ENCODE measurements at regions not wholly inside any gene's neighbourhood (a gene's known extent, or its start where the extent isn't known, plus 50 kb on each side); places are given as distances from the start of the nearest gene placed in this dataset.

DNA sequence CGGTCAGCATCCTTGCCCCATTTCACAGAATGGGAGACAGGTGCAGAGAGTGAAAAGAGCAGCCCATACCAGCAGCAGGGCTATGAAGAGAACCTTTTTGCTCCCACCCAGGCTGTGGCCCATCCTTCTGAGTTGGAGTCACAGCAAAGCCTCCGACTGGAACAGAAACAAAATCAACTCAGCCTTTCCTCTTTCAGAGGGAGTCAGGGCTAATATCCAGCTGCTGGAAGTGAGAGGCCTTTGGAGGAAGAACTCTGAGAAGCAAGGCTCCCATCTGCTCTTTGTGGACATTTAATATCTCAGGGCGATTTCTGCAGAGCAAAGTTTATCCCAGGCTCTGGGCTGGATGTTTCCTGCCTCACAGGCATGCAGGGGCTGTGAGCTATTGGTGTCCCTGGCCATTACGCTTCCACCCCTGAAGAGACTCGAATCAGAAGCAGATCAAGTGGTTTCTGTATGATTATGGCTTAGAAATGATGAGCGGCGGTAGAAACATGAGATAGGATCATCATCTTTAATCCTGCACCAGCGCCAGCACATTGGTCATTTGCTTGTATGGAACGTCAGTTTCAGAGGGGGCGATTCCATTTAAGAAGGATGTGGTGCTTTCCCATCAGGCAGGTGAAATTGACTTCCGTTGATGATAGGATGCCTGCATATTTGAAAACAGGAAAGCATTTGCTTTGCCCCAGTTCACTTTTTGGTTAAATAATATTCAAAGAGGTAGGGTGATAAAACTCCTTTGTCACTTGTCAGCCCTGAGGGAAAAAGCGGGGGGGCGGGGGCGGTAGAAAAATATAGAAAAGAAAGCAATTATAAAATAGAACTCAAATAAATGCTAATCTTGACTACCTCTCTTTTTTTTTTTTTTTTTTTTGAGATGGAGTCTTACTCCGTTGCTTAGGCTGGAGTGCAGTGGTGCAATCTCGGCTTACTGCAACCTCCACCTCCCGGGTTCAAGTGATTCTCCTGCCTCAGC lies 152.4 kb downstream of the LRRC30 start:
- H3K4me2 ChIP-seq, result no peak overlapping the region
- 90% methylated on average over 17 of the region's 17 CpGs for WGBS (ENCODE audit: low lambda C conversion rate, missing lambda C conversion rate)

DNA sequence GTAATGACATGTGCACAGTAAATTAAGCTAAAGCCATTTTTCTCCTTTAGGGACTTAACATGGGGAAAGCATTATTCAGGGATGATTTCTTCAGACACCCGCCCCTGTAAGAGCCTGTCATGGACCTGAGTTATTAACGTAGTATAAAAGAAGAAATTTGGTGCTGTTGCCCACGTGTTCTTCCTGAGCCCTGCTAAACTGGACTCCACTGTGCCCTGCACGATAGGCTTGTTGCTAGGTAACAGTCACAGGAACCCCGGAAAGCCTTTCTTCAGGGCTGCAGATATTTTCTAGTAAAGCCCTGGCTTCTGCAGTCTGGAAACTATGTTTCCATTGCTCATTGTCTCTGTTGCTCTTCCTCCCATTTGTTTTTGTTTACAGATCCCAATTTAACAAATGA lies 157.9 kb downstream of the LRRC30 start:
- Histone ChIP-seq H3K4me2 (no peak overlapping the region), H3K27me3 (peaks cover 3% of the 10 kb centered on the region), H3K27ac (no peak overlapping the region), H4K20me1 (ENCODE audit: insufficient read depth, poor library complexity, severe bottlenecking) (no peaks in the 10 kb centered on the region), H3K36me3 (replicated peaks; ENCODE audit: insufficient read depth, low read depth) (no peaks in the 10 kb centered on the region), H3K4me3 (no peak overlapping the region), H3K9me2 (replicated peaks; ENCODE audit: insufficient read depth) (no peaks in the 10 kb centered on the region), H3K79me2 (no peaks in the 10 kb centered on the region), H2AFZ (no peak overlapping the region), H3K9me3 (ENCODE audit: low read depth) (no peaks in the 10 kb centered on the region), H3K4me1 (ENCODE audit: insufficient read depth) (no peaks in the 10 kb centered on the region)
- TF ChIP-seq EZH2 (IDR thresholded peaks at IDR 0.05; ENCODE audit: borderline replicate concordance) (no peak), CTCF (IDR thresholded peaks at IDR 0.05; ENCODE audit: poor library complexity) (no peak), EZH2phosphoT487 (IDR thresholded peaks at IDR 0.05; ENCODE audit: low read depth, severe bottlenecking, unreplicated experiment) (no peak)
- 59% methylated on average over 5 of the region's 5 CpGs for WGBS (ENCODE audit: low lambda C conversion rate, missing lambda C conversion rate)
- DNase-seq (ENCODE audit: low spot score), result no peak

More for the DNA sequence above, 152.4 kb downstream of the LRRC30 start:
- Histone ChIP-seq H3K9me3 (ENCODE audit: low read depth) (no peaks in the 10 kb centered on the region), H3K36me3 (replicated peaks; ENCODE audit: insufficient read depth, low read depth) (no peaks in the 10 kb centered on the region), H4K20me1 (ENCODE audit: insufficient read depth, poor library complexity, severe bottlenecking) (no peaks in the 10 kb centered on the region), H3K4me1 (ENCODE audit: insufficient read depth) (no peaks in the 10 kb centered on the region), H2AFZ (no peak overlapping the region), H3K79me2 (no peaks in the 10 kb centered on the region), H3K9me2 (replicated peaks; ENCODE audit: insufficient read depth) (no peaks in the 10 kb centered on the region), H3K27me3 (peaks cover 3% of the 10 kb centered on the region), H3K4me3 (no peak overlapping the region), H3K27ac (no peak overlapping the region)
- DNase-seq (ENCODE audit: low spot score), result no peak
- no peak for TF ChIP-seq EZH2phosphoT487 (IDR thresholded peaks at IDR 0.05; ENCODE audit: low read depth, severe bottlenecking, unreplicated experiment)
- no peak for TF ChIP-seq CTCF (IDR thresholded peaks at IDR 0.05; ENCODE audit: poor library complexity)
- no peak for TF ChIP-seq EZH2 (IDR thresholded peaks at IDR 0.05; ENCODE audit: borderline replicate concordance)

GRCh38 chr18:7390731-7391492 lies 160.0 kb downstream of the LRRC30 start:
- Histone ChIP-seq H3K4me2 (no peak overlapping the region), H4K20me1 (ENCODE audit: insufficient read depth, poor library complexity, severe bottlenecking) (no peaks in the 10 kb centered on the region), H3K36me3 (replicated peaks; ENCODE audit: insufficient read depth, low read depth) (no peaks in the 10 kb centered on the region), H3K9me3 (ENCODE audit: low read depth) (no peaks in the 10 kb centered on the region), H3K9me2 (replicated peaks; ENCODE audit: insufficient read depth) (no peaks in the 10 kb centered on the region), H3K27ac (no peak overlapping the region), H3K4me3 (no peak overlapping the region), H3K4me1 (ENCODE audit: insufficient read depth) (no peaks in the 10 kb centered on the region), H3K27me3 (no peaks in the 10 kb centered on the region), H2AFZ (no peak overlapping the region), H3K79me2 (no peaks in the 10 kb centered on the region)
- 87% methylated on average over 5 of the region's 5 CpGs for WGBS (ENCODE audit: low lambda C conversion rate, missing lambda C conversion rate)
- TF ChIP-seq EZH2 (IDR thresholded peaks at IDR 0.05; ENCODE audit: borderline replicate concordance), result no peak
- TF ChIP-seq CTCF (IDR thresholded peaks at IDR 0.05; ENCODE audit: poor library complexity), result no peak
- no peak for TF ChIP-seq EZH2phosphoT487 (IDR thresholded peaks at IDR 0.05; ENCODE audit: low read depth, severe bottlenecking, unreplicated experiment)
- no peak for DNase-seq (ENCODE audit: low spot score)

All from hepatocyte (in vitro differentiated cells).